HepG2 (cell line): ENCODE measurements at regions not wholly inside any gene's neighbourhood (a gene's known extent, or its start where the extent isn't known, plus 50 kb on each side); places are given as distances from the start of the nearest gene placed in this dataset.

Experiments
- CENPBD1 ChIP-seq: sonication (generic); formaldehyde crosslinking; IDR thresholded peaks from 2 replicates; pipeline ENCODE4 v1.8.0; 2022; ENCODE audit warnings: missing genetic modification reagents, low read depth, mild to moderate bottlenecking, borderline replicate concordance
- GABPA ChIP-seq, 2 experiments: IDR thresholded peaks; 2 replicates each; pipeline ENCODE4 v1.6.1; 2011 to 2016; ENCODE audit warnings: low read depth in 2 of 2, low read length in 1 of 2, missing biosample characterization in 1 of 2, missing genetic modification characterization in 1 of 2
- HCFC1 ChIP-seq: fragments of 150-350 bp; IDR thresholded peaks from 2 replicates; pipeline ENCODE4 v1.6.1; 2014; ENCODE audit warnings: low read depth, low read length
- HNRNPH1 ChIP-seq: fragments of 200-400 bp; formaldehyde crosslinking; optimal IDR thresholded peaks from 2 replicates; pipeline ENCODE3; 2017; ENCODE audit warnings: mild to moderate bottlenecking, low read depth, low read length
- IKZF4 ChIP-seq: sonication (generic); formaldehyde crosslinking; IDR thresholded peaks from 2 replicates; pipeline ENCODE4 v1.5.1; 2020; ENCODE audit warnings: borderline replicate concordance, mild to moderate bottlenecking, low read depth, missing genetic modification reagents; ENCODE audit errors: not compliant biosample characterization
- JUN ChIP-seq: sonication (generic); formaldehyde crosslinking; IDR thresholded peaks from 2 replicates; pipeline ENCODE4 v1.4.0; 2020; ENCODE audit warnings: mild to moderate bottlenecking, missing genetic modification reagents
- NFE2 ChIP-seq: sonication (generic); formaldehyde crosslinking; IDR thresholded peaks from 2 replicates; pipeline ENCODE4 v1.4.0; 2020; ENCODE audit warnings: missing genetic modification reagents
- NR2C2 ChIP-seq: sonication (generic); formaldehyde crosslinking; IDR thresholded peaks from 2 replicates; pipeline ENCODE4 v1.4.0; 2020; ENCODE audit warnings: missing genetic modification reagents, mild to moderate bottlenecking, moderate library complexity, borderline replicate concordance
- NR2F1 ChIP-seq, 2 experiments: fragments of 450-650 bp in 1 of 2; formaldehyde crosslinking in 1 of 2; IDR thresholded peaks; 2 replicates each; pipeline versions ENCODE4 v1.5.0 to v1.6.1; 2016 to 2020; ENCODE audit warnings: mild to moderate bottlenecking in 1 of 2, missing compliant biosample characterization in 1 of 2, missing genetic modification reagents in 1 of 2, moderate library complexity in 1 of 2
- PPARG ChIP-seq: conservative IDR thresholded peaks from 2 replicates; pipeline ENCODE4 v1.6.1; 2016; ENCODE audit warnings: missing biosample characterization, missing genetic modification reagents
- ZBTB40 ChIP-seq, 2 experiments: fragments of 450-650 bp in 1 of 2; sonication (generic) in 1 of 2; formaldehyde crosslinking in 1 of 2; IDR thresholded peaks; 2 replicates each; pipeline versions ENCODE4 v1.6.1 to v1.8.0; 2016 to 2022; ENCODE audit warnings: antibody characterized with exemption in 1 of 2, mild to moderate bottlenecking in 1 of 2, missing genetic modification reagents in 1 of 2
- ZBTB8A ChIP-seq: sonication (generic); formaldehyde crosslinking; IDR thresholded peaks from 2 replicates; pipeline ENCODE4 v1.4.0; 2020; ENCODE audit warnings: mild to moderate bottlenecking, low read depth, missing genetic modification reagents, borderline replicate concordance
- ZKSCAN8 ChIP-seq: IDR thresholded peaks from 2 replicates; pipeline ENCODE4 v1.6.1; 2016; ENCODE audit warnings: borderline replicate concordance, missing genetic modification reagents, missing compliant biosample characterization
- ZNF337 ChIP-seq: sonication (generic); formaldehyde crosslinking; IDR thresholded peaks from 2 replicates; pipeline ENCODE4 v1.5.1; 2020; ENCODE audit warnings: missing genetic modification reagents, low read depth, mild to moderate bottlenecking, borderline replicate concordance
- ZNF367 ChIP-seq: sonication (generic); formaldehyde crosslinking; IDR thresholded peaks from 2 replicates; pipeline ENCODE4 v1.4.0; 2020; ENCODE audit warnings: missing genetic modification reagents, borderline replicate concordance
- ZNF510 ChIP-seq: sonication (generic); formaldehyde crosslinking; IDR thresholded peaks from 2 replicates; pipeline ENCODE4 v1.4.0; 2020; ENCODE audit warnings: low read depth, mild to moderate bottlenecking, missing genetic modification reagents
- TF ChIP-seq, protein P1 (sequence below): sonication (generic); formaldehyde crosslinking; IDR thresholded peaks from 2 replicates; pipeline ENCODE4 v1.5.0; 2020; ENCODE audit warnings: mild to moderate bottlenecking, missing genetic modification reagents

- TF ChIP-seq ZNF367 (CRISPR knock-in tag) (no peak), JUN (CRISPR knock-in tag) (no peak), ZBTB40 (IDR thresholded peaks at IDR 0.05) (no peak), ZBTB40 (CRISPR knock-in tag; IDR thresholded peaks at IDR 0.05) (no peak), ZNF510 (CRISPR knock-in tag) (no peak), HCFC1 (no peak), NR2F1 (CRISPR knock-in tag; IDR thresholded peaks at IDR 0.05) (0 out of 4 replicates have a peak, but pooled peaks of 1 of the 2 experiments have one; percentile 9), NFE2 (CRISPR knock-in tag) (no peak), ZNF337 (no peak), ZKSCAN8 (CRISPR knock-in tag) (no peak), IKZF4 (CRISPR knock-in tag) (no peak), ZBTB8A (no peak), NR2C2 (peak; percentile 87), PPARG (0 out of 2 replicates have a peak, but pooled peaks have one; percentile 27), HNRNPH1 (no peak), GABPA (IDR thresholded peaks at IDR 0.05; ENCODE audit: low read depth, low read length) (no peak), GABPA (CRISPR knock-in tag; IDR thresholded peaks at IDR 0.05; ENCODE audit: low read depth) (no peak), CENPBD1 (CRISPR knock-in tag) (no peak)
- TF ChIP-seq, protein P1, sequence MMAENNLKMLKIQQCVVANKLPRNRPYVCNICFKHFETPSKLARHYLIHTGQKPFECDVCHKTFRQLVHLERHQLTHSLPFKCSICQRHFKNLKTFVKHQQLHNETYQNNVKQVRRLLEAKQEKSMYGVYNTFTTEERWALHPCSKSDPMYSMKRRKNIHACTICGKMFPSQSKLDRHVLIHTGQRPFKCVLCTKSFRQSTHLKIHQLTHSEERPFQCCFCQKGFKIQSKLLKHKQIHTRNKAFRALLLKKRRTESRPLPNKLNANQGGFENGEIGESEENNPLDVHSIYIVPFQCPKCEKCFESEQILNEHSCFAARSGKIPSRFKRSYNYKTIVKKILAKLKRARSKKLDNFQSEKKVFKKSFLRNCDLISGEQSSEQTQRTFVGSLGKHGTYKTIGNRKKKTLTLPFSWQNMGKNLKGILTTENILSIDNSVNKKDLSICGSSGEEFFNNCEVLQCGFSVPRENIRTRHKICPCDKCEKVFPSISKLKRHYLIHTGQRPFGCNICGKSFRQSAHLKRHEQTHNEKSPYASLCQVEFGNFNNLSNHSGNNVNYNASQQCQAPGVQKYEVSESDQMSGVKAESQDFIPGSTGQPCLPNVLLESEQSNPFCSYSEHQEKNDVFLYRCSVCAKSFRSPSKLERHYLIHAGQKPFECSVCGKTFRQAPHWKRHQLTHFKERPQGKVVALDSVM (CRISPR knock-in tag), result peak; percentile 93
Measured at GRCh38 chr19:46946611-46947238, 72.9 kb upstream of the NPAS1 start (continued).
